ENCODE measurements at regions not wholly inside any gene's neighbourhood (a gene's known extent, or its start where the extent isn't known, plus 50 kb on each side); places are given as distances from the start of the nearest gene placed in this dataset.
"Not testable (repeated sequence)": the region's sequence is repeated elsewhere in the genome, so short reads cannot be mapped to it uniquely, and the experiment has no call there.

DNA sequence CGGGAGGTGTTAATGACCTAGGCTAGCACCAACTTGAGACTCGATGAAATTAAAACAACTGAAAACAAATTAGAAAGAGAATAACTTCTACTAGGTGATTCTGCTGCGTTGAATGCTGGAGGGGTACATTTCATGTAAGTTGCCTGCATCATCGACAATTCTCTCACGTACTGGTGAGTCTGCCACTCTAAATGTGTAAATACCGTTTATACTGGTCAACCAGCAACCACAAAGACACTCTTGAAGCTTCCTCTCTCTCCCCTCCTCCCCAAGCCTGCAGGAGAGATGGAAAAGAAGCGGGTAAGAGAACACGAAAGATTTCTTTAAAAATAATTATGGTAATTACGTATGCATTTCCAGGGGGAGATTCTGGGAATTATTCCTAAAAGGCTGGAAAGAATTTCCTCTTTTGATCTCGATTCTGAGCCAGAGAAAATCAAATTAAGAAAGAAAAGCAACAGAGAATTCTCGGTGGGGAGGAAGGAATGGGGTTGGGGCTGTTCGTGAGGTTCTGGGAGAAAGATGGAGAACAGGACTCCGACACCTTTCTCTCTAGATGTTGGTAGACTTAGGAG lies 68.6 kb upstream of the MRTFB start:
- DNase-seq = peak; percentile 21

DNA sequence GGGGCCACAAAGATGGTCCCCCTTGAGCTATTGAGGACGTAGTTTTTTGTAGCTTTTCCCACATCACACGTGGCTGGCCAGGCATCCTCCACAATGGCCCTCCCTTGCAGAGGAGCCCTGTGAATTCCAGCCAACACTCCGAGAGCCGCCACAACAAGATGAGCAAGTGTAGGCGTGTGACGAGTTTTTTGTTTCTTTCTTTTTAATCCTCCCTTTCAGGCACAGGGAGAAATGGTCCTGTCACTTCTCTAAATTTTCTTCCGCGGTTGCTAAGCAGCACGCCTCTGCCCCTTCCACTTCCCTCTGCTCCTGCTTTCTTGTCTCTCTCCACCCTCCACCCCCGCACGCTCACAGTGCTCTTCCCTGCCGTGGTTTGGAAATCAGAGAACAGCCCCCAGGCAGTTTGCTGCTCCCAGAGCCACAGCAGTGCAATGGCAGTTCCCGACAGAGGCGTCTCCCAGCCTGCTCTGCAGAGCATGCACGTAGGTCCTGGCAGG lies 68.0 kb upstream of the MRTFB start:
- peak; percentile 62 for DNase-seq

DNA sequence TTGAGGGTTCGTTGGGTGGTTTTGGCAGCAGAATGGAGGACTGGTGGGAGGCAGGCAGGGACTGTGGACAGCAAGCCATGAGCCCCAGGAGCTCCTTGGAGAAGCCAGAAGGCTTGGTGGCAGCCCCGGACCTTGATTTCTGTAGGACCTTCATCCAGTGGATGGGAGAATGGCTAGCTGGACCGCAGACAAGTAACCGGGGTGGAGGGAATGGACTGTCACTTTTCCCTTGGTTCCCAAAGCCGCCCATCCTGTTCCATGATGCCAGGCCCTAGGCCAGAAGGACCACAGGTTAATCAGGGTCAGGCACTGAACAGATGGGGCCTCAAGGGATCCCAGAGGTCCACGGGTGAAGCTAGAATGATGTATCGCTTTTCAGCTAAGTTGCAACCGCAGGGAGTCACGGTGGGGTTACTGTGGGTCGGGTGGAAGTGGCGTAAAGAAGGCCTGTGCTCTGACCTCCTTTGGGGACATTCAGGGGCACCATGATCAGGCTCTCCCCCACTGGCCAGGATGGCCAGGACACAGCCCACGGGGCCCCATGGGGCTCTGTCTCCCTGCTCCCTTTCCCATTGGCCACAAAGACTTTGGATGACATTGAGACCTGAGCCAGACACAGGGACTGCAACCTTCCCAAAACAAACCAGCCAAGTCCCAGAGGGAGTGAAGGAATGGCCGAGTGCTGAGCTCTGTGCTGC lies 66.9 kb upstream of the MRTFB start:
- peak; percentile 20 for DNase-seq

DNA sequence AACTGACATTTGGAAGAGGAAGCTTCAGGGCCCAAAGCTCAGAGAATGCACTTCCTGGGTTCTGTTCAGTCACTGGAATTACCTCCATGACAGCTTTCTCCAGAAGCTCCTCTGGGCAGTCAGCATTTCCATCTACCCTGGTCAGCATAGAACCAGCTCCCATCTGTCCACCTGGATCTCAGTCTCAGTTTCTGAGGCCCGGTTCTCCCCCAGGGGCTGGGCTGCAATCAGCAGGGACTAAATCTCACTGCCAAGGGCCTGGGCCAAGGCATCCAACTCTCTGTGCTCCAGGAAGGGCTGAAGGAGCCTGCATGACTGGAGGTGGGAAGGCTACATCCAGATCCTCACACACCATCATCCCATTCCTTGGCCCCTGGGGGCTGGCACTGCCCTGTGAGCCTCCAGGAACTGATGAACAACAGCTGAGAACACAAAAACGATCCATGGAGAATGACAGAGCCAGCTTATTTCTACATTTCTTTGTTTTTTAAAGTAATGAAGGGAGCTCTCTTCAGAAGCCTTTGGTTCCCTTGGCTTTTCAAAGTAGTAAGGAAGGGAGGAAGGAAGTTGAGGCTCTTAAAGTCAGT lies 66.3 kb upstream of the MRTFB start:
- no peak for DNase-seq

DNA sequence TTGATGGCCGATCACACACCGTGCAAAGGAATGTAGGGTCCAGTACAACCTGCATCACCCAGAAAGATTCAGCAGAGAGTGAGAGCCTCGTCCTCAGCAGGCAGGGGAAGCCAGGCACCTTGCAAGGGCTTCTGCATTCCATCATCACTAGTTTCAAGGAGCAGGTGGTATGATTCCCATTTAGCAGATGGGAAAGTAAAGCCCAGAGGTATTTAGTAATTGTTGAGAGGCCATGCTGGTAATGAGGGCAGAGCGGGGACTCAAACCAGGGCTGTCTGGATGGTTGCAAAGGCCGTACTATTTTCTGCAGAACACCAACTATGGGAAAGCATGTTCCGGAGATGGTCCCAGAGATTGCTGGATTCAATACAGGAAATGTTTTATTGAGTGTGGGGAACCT lies 65.8 kb upstream of the MRTFB start:
- no peak for DNase-seq

DNA sequence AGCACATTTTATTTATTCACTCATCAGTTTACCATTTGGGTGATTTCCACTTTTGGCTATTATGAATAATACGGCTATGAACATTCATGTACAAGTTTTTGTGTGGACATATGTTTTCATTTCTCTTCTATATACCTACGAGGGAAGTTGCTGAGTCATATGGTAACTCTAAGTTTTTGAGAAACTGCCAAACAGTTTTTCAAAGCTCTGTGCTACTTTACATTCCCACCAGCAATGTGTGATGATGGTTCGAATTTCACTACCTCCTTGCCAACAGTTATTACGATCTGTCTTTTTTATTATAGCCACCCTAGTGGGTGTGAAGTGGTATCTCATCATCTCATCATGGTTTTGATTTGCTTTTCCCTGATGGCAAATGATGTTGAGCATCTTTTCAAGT lies 63.7 kb upstream of the MRTFB start:
- DNase-seq = peak; percentile 86

DNA sequence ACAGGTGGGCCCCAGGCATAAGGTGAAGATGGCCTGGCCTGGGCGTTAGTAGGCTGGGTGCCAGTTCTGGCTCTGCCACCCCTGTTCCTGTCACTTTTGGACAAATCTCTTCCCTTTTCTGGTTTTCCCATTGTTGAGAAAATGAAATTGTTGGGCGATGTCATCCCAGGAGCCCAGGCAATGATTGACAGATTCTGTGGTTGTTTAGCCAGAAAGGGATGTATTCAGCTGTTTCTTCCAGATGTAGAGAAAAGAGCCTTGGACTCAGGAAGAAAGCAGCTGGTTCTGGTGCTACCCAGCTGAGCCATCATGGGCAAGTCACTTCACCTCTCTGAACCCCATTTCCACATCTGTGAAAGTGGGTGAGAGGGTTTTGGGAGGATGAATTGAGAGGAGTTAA lies 60.1 kb upstream of the MRTFB start:
- no peak for DNase-seq

DNA sequence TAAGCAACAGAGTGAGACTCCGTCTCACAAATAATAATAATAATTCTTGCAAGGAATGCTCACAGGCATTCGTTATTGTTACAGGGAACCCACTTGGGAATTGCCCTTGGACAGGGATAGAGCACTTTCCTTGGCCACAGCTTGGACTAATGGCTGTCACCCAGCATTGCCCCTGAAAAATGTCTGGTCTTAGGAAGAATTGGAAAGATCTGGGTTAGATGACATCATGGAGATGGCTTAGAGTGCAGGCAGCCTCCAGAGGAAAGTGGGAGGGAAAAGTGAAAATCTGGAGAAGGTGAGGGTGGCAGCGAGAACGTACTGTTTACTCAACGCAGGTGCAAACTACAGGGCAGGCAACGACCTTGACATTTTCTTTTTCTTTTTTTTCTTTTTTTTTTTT lies 59.3 kb upstream of the MRTFB start:
- peak; percentile 25 for DNase-seq

DNA sequence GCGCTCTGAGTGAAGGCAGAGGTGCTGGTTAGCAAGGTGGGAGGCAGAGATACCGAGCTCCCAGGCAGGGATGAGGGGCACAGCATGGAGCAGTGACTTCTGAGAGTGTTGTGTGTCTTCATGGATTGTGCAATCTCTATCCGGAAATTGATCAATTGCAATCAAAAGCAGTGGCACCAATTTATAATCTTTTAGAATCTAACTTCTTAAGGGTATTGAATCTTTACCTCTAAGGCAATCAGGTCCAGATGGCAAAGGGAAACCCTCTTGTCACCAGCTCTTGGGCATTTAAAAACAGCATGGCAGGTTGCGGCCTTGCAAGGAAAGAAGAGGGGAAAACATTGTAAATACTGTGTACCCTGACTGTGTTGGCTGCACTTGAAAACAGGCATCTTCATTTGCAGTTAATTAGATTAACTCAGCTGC lies 58.0 kb upstream of the MRTFB start:
- no peak for DNase-seq

DNA sequence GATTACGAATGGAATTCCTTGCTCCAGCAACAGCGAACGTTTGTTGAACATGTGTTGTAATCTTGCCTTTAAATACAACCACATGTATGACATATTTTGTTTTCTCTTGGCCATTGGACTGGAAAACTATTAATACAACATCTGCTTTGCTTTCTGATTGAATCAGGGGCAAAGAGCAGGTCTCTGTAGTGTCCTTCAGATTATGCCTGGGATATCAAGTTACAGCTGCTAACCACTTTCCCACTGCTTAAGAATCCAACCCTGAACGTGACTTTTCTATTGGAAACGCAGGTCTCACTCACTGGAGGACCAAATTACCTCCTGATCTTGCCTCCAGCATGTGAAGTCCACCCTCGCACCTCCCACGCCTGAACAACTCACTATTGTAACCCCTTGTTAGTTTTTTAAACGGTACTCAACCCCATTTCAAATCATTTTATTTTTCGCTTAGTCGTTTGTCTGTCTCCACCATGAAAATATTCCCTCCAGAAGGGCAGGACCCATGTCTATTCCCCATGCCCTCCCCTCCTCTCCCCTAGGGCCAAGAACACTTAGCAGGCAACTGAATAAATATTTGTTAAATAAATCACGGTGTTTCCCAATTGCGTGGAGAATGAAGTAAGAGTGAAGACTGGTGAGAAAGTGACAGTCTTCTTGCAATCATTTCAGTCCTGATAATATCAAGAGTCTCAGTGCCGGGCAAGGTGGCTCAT lies 57.4 kb upstream of the MRTFB start:
- DNase-seq = peak; percentile 78

DNA sequence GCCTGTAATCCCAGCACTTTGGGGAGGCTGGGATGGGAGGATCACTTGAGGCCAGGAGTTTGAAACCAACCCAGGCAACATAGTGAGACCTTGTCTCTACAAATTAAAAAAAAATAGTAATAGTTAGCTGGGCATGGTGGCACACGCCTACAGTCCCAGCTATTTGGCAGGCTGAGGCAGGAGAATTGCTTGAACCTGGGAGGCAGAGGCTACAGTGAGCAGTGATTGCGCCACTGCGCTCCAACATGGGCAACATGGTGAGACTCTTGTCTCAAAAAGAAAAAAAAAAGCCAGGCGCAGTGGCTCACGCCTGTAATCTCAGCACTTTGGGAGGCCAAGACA lies 56.9 kb upstream of the MRTFB start:
- DNase-seq = no peak

DNA sequence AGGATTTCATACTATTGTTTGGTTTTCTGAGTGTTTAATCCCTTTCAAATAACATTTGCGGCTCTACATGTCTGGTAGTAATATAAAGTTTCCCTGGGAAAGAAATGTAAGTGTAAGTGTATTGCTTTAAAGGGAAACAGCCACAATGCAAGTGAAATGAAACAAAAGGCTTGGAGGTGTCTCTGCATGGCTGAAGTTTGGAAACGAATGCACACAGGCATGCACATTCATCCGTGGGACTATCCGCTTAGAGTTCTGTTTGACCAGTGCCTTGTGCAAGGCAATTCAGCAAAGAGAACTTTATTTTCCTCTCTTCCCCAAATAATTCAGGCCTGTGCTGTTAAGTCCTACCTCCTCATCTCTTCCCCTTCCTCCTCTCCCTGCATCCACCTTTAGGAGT lies 56.1 kb upstream of the MRTFB start:
- peak; percentile 19 for DNase-seq

DNA sequence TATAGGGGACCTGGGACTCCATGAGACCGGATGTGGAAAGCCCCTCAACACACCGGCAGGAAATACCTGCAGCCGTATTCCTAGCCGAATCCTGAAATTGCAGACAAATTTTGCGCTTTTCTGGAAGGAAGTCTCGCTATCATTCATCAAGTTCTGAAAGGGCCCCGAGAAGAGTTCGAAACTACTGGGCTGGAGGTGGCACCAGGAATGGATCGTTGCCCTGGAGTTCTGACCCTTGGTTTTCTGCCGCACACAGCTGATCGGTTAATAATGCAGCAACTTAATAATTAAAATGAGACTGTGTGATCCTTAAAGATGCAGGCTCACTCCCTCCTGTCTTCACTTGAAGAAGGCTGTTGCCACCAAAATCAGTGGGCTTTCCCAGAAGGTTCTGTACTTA lies 55.7 kb upstream of the MRTFB start:
- DNase-seq = no peak

DNA sequence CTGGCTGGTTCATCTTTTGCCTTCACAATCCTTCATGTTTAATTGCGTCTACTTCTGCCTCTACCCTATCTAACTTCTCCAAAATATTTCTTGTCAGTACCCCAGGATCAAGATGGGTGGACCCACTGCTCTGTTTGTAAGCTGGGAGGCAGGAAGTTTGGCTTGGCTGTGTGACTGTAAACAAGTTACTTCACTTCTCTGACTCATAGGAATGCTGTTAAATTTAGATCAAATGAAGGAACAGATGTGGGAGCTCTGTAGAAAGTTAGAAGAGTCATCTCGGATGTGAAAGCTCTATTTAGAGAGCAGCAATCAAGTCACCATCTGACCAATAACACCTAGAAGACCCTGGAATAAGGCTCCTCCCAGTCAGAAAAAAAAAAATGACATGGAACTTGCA lies 55.2 kb upstream of the MRTFB start:
- DNase-seq = peak; percentile 83

DNA sequence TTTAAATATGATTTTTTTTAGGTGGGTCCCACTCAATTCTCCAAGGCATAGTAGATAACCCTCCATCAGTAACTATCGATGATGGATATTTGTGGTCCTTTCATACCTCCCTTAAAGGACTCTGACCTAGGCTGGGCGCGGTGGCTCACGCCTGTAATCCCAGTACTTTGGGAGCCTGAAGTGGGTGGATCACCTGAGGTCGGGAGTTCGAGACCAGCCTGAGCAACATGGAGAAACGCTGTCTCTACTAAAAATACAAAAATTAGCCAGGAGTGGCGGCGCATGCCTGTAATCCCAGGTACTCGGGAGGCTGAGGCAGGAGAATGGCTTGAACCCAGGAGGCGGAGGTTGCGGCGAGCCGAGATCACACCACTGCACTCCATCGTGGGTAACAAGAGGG lies 54.8 kb upstream of the MRTFB start:
- DNase-seq = not testable (repeated sequence)

DNA sequence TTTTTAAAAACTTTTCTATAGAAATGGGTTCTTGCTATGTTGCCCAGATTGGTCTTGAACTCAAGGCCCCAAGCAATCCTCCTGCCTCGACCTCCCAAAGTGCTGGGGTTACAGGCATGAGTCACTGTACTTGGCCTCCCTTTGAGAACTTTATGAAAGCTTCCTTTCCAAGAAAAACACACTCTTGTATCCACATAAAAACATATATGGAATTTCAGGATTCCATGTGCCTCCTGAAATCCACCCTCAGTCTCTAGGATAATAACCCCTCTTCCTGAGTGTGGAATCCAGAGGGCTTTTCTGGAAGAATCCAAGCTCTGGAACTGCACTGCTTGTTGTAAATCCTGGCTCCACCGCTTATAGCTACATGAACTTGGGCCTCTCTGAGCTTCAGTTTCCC lies 53.2 kb upstream of the MRTFB start:
- peak; percentile 70 for DNase-seq

DNA sequence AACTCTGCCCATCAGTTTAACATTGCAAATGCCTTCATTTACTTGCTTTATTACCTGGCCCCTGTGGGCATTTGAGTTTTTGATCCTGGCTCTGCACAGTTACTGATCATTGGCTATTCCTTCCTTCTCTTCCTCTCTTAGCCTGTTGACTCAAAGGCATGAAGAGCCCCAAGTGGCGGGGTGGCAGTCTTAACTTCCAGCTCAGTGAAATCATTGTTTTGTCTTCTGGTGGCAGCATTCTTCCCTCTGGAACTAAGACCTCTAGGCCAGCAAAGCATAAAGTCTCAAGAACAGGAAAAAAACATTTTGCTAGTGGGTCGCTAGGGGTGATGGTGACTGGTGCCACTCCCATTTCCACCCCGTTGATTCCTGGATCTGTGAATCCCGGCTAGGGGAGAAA lies 52.3 kb upstream of the MRTFB start:
- DNase-seq = peak; percentile 43

DNA sequence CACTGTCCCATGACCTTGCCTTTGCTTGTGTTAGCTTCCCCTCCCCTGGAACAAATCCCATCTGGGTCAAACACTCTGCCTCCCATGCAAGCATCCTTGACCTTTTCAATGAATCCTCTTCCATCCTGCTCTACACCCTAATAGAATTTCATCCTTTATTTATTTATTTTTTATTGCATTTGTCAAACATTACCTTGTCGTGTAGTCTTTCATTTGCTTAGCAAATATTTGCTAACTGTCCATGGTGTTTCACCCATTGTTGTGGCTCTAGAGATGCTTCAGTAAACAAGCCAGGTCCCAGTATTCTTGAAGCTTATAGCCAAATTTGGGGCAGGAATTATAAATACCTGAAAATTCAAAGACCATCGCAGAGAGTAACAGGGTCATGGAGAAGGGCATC lies 51.0 kb upstream of the MRTFB start:
- DNase-seq = no peak

Measured in fibroblast of skin of back (primary cell).